GM11168 (cell line): ENCODE measurements at regions not wholly inside any gene's neighbourhood (a gene's known extent, or its start where the extent isn't known, plus 50 kb on each side); places are given as distances from the start of the nearest gene placed in this dataset.
"Not testable (repeated sequence)": the region's sequence is repeated elsewhere in the genome, so short reads cannot be mapped to it uniquely, and the experiment has no call there.

Source experiments
- in situ Hi-C: fragments of 300-500 bp; cut with MboI; formaldehyde crosslinking; loops from one replicate; pipeline ENCODE4 v1.12.0; 2022; ENCODE audit warnings: low sequenced_read_pairs; ENCODE audit not compliant: unreplicated experiment

DNA sequence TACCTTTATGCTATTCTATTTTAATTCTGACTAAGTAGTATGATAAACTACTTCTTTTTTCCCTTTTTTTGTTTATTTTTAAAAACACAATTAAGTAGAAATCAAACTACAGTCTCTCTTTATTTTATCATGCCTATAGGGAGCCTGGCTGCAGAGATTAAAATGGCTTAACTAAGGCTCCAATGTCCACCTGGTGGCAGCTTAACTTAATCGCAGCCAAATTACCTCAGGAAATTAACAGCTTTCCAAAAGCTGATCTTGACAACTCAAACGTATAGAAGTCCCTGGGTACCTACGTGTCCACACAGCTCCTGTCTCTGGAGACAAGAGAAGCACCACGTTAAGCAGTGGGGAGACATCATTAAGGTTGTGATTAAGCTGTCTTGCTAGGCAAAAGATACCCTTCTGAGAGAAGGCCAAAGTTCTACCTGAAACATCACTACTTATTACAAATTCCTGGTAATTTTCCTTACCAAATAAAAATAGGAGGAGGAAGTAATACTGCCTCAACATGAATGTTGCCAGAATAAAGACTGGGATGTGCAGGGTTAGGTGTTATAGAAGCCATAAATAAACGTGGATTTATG, 63.2 kb upstream of the SNX19 start:
- in situ Hi-C loops = no loop called here

DNA sequence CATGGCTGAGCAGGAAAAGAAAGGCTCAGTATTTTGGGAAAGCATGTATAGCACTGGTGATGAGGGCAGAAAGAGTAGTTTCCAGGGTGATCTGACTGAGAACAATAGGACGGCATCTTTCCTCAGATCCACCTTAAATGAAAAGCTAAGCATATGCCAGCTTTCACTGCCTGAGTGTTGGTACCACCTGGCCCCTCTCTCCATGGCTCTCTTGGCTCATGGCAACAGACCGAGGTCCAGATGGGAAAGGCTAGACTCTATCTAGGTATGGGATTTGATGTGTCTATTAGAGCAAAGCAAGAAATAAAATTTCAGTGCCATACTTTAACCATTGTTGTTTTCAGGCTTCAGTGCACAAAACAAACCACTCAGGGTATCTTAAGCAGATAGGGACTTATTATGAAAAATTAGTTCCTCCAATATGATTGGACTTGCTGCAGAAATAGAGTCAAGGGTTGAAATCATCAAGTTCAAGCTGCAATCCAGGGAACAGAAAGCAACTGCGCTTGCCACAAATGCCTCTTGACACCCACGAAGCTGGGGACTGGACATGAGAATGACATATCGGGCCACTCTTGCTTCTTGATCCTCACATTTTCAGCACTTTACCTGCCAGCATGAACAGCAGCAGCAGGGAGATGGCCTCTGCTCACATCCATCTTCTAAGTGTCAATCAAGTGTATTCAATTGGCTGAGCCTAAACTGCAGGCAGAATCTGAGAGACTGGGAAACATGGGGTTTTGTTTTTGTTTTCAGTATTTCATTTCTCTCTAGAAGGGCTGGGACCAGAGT, 64.0 kb upstream of the SNX19 start:
- in situ Hi-C loops = no loop called here

DNA sequence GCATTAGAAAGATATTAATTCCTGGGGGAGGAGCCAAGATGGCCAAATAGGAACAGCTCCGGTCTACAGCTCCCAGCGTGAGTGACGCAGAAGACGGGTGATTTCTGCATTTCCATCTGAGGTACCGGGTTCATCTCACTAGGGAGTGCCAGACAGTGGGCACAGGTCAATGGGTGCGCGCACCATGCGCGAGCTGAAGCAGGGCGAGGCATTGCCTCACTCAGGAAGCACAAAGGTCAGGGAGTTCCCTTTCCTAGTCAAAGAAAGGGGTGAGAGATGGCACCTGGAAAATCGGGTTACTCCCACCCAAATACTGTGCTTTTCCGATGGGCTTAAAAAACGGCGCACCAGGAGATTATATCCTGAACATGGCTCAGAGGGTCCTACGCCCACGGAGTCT, 68.0 kb upstream of the SNX19 start:
- in situ Hi-C loops = not testable (repeated sequence)

DNA sequence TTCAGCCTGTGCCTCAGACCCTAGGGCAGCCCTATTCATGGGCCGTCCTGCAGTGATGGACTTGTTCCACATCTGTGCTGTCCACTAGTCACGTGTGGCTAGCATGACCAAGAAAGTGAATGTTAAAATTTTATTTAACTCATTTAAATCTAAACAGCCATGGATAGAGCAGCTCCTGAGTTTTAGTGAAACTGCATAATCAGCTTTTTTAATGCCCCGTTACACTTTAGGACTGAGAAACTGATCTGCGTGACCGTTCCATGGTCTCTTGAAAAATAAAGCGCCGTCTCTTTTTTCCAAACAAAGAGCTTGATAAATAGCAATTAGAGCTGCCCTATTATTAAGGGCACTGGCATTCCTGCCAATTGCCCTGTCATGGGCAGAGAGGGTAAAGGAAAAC, 76.5 kb upstream of the SNX19 start:
- in situ Hi-C loops = no loop called here

DNA sequence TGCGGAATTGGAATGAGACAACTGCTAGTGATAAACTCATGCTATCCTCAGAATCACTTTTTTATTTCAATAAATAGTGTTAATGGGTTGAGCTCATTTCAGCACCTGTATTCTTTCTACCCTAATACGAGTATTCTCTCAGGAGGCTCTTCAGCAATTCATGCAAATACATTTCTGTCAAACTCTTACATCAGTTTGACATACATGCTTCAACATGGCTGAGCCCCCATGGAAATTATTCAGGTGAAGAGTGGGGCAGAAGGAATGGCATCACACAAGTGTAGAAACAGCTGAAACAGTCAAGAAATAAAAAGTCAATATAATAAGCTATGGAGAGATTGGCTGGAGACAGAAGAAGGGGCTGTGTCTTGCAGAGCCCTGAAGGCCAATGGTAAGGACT, 77.8 kb upstream of the SNX19 start:
- in situ Hi-C loops = no loop called here

DNA sequence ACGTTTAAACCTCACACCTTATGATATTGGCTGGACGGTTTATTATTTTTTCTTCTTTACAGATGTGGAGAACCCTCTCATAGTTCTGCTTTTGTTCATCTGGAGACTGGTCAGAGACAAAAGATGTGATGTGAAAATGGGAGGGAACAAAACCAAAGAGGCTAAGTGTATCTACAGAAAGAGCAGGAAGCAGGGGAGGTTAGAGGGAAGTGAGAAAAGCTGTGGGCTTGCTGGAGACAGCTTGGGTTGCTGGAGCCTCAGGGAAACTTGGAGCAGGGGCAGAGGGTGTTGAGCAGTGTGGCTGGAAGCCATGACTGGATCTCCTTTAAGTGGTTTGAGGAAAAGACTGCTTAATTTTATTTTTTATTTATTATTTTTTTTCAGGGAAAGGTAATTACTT, 79.0 kb upstream of the SNX19 start:
- in situ Hi-C loops = no loop called here

DNA sequence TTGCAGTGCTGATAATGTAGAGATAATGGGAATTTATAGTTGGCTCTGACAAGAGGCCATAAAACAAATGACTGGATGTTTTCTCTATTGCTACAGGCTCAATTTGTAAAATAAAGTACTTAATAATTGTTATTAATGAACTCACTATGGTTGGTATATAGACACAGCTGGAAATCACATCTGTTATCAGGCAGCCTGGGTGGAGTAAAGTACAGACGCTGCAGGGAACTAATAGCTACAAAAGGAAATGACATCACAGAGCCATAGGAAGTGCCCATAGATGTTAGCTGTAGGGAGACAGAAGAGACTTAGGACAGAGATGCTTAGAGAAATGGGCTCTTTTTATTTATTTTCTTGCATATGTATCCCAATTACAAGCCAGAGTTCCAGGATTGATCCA, 81.0 kb upstream of the SNX19 start:
- in situ Hi-C loops = no loop called here

GRCh38 chr11:130999086-130999485, 82.8 kb upstream of the SNX19 start:
- in situ Hi-C loops = no loop called here

- in situ Hi-C loops = no loop called here
Measured at GRCh38 chr11:130999992-131000770, 83.9 kb upstream of the SNX19 start.

DNA sequence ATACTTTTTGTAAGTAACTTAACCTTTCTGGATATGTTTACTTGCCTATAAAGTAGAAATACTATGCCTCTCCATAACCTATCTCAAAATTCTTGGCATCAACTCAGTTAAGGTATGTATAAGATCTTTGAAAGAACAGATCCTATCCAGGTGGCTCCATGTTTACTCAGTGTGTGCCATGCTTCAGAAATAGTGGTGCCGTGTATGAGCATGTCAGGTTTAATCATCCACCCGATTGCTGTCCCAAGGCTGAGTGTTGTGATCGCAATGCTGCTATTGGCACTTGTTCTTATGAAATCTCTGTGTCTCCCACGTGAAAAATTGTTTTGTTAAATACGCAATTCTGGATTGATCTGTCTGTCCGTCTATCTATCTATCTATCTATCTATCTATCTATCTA, 85.9 kb upstream of the SNX19 start:
- in situ Hi-C loops = no loop called here

GRCh38 chr11:131005829-131006228, 89.5 kb upstream of the SNX19 start:
- in situ Hi-C loops = no loop called here

GRCh38 chr11:131025020-131025419, 108.7 kb upstream of the SNX19 start:
- in situ Hi-C loops = no loop called here

DNA sequence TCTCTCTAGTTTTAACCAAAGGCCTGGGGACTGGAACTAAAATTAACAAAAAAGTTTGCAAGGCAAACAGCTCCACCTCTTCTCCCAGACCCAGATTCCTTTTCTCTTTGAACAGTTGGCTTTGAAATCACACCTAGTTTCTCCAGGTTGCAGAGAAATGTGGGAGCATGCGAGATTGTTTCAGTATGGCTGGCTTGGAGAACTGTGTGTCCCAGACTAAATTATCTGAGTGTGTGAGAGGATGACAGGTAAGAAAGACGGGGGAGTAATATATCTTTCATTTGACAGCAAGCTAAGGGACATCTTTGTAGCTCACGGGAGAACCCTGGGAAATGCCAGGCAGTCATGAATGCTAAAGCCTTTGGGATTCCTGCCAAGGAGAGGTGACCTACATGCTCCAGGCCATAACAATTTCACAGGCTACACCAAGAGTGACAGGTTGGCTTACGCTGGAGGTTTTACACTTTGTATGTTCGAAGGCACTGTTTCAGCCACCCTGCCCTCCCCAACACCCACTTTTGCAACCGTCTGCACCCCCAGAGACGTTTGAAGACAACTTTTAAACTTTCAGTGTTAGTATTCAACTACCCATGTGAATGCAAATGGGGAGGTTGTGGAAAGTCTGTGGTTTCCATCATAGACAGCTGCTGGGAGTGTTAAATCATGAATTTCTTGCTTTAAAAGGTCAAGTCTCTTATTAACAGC, 109.3 kb upstream of the SNX19 start:
- in situ Hi-C loops = no loop called here

GRCh38 chr11:131027491-131027890, 111.2 kb upstream of the SNX19 start:
- in situ Hi-C loops = no loop called here

- in situ Hi-C loops = no loop called here
Measured at GRCh38 chr11:131033151-131033651, 116.9 kb upstream of the SNX19 start.

DNA sequence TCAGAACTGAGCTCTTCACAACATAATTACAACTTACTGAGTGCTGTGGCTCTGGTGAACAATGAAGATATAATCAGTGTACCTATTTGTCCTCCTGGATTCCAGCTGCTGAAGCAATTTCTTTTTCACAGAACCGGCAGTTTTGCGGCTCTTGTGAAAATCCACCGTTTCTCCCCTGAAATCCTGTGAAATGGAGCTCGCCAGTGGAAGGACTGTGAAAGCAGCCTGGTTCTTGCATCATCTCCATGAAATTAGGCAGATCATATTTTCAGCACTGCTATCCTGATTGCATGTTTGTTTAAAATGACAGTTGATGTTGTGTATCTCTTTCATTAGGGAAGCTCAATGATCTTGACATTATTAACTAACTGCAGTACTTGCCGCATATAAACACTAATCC, 120.2 kb upstream of the SNX19 start:
- in situ Hi-C loops = no loop called here

DNA sequence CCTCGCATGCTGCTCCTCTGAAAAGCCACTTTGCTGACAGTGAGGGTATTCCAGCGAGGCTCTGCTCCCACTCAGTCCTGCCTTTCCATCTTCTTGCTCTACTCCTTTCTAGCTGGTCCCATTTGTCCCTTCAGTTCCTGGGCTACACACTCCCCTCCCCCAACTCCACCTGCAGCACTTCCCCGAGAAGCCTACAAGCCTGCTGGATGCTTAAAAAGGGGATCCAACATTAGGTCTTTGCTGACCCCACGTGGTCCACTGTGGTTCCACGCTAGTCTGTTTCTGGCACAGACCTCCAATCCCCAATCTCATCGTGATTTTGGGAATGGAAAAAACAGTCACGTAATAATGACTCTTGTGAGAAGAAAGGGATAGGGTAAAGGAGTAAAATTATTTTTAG, 121.6 kb upstream of the SNX19 start:
- in situ Hi-C loops = no loop called here

DNA sequence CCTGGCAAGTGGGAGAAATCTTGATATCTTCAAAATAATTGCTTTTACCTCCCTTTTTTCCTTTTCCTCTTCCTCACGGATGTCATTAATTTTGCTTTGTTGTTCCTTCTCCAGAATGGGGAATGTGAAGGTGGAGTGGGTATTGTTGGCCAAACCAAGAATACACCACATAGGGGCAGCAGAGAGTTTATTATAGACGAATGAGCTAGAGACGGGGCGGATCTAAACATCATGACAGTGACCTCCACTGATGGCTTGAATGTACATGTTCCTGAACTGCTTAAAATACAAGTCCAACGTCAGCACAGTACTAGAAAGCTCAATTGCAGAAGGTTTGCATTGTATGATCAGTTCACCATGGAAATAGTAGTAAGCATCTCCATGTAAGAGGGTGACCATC, 122.3 kb upstream of the SNX19 start:
- in situ Hi-C loops = no loop called here

DNA sequence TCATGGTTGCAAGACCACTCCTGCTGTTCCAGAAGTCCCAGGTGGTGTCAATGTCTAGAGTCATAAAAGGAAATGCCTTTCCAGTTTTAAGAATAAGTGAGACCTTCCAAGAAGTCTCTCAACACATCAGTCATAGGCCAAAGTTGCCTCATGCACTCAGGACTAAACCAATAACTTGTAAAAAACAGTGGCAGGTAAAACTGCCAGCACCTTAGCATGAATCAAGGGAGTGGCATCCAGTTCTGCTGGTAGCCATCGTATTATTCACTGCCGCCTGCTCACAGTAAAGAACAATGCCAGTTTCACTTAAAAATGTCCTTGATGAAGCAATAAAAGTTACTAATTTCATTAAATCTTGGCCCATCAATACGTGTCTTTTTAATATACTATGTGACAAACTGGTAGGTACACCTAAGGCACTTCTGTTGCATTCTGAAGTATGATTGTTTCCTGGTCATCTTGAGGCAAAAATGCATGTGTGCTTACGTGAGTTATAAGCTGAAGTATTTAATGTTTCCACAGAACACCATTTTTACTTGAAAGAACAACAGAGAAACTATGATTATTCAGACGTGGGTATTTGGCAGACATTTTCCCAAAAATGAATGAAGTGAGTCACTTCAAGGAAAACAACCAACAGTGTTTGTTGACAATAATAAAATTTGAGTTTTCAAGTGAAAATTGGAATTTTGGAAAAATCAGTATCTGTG, 125.2 kb upstream of the SNX19 start:
- in situ Hi-C loops = no loop called here

DNA sequence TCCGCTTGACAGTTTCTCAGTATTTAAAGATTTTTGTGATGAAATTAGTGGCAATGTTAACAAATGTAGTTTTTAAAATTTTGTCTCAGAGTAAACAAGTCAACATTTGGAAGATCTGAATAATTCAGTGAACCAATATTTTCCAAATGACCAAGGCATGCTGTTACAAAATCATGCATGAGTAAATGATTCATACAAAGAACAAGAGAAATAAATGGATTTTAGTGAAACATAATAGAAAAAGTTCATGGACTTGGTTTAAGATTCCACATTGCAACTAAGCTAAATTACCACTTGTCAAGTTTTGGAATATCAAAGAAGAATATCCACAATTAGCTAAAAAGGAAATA, 125.7 kb upstream of the SNX19 start:
- in situ Hi-C loops = no loop called here
